Liver (tissue), 3 donors: ENCODE measurements at regions not wholly inside any gene's neighbourhood (a gene's known extent, or its start where the extent isn't known, plus 50 kb on each side); places are given as distances from the start of the nearest gene placed in this dataset.

Source experiments
- EGR1 ChIP-seq, 2 donors: IDR thresholded peaks; 2 replicates each; pipeline ENCODE4 v1.6.1; 2016 to 2018; ENCODE audit warnings: antibody characterized with exemption in 2 of 2, low read depth in 2 of 2
- FOXA2 ChIP-seq: IDR thresholded peaks from 2 replicates; pipeline ENCODE4 v1.6.1; 2016; ENCODE audit warnings: antibody characterized with exemption
- GABPA ChIP-seq, 2 donors: IDR thresholded peaks in 1 of 2; conservative IDR thresholded peaks in 1 of 2; 2 replicates each; pipeline ENCODE4 v1.6.1; 2016; ENCODE audit warnings: antibody characterized with exemption in 2 of 2, mild to moderate bottlenecking in 1 of 2, moderate library complexity in 1 of 2
- JUND ChIP-seq, 2 donors: IDR thresholded peaks; 2 replicates each; pipeline ENCODE4 v1.6.1; 2016; ENCODE audit warnings: antibody characterized with exemption in 2 of 2
- NR2F2 ChIP-seq: IDR thresholded peaks from 2 replicates; pipeline ENCODE4 v1.6.1; 2016; ENCODE audit warnings: antibody characterized with exemption
- RAD21 ChIP-seq, 2 donors: IDR thresholded peaks; 2 replicates each; pipeline ENCODE4 v1.6.1; 2016; ENCODE audit warnings: antibody characterized with exemption in 2 of 2, mild to moderate bottlenecking in 2 of 2
- RXRA ChIP-seq, 2 donors: IDR thresholded peaks; 2 replicates each; pipeline ENCODE4 v1.6.1; 2017 to 2018; ENCODE audit warnings: antibody characterized with exemption in 2 of 2, mild to moderate bottlenecking in 1 of 2
- SP1 ChIP-seq: IDR thresholded peaks from 2 replicates; pipeline ENCODE4 v1.6.1; 2018; ENCODE audit warnings: antibody characterized with exemption, mild to moderate bottlenecking
- TAF1 ChIP-seq: conservative IDR thresholded peaks from 2 replicates; pipeline ENCODE4 v1.6.1; 2016; ENCODE audit warnings: antibody characterized with exemption, mild to moderate bottlenecking
- YY1 ChIP-seq: IDR thresholded peaks from 2 replicates; pipeline ENCODE4 v1.6.1; 2016; ENCODE audit warnings: antibody characterized with exemption, mild to moderate bottlenecking
- TF ChIP-seq, protein P1 (sequence below): IDR thresholded peaks from 2 replicates; pipeline ENCODE4 v1.6.1; 2016; ENCODE audit warnings: antibody characterized with exemption, mild to moderate bottlenecking
- TF ChIP-seq, protein P2 (sequence below): fragments of 150-350 bp; IDR thresholded peaks from 2 replicates; pipeline ENCODE4 v1.5.1; 2017; ENCODE audit warnings: improper control_type of control experiment, low read depth, low read length; ENCODE audit not compliant: missing input control
- TF ChIP-seq, protein P3 (sequence below): IDR thresholded peaks from 2 replicates; pipeline ENCODE4 v1.6.1; 2016; ENCODE audit warnings: antibody characterized with exemption
- TF ChIP-seq, protein P4 (sequence below): IDR thresholded peaks from 2 replicates; pipeline ENCODE4 v1.6.1; 2016; ENCODE audit warnings: antibody characterized with exemption
- donor health status: healthy.
- donor health status: healthy.

DNA sequence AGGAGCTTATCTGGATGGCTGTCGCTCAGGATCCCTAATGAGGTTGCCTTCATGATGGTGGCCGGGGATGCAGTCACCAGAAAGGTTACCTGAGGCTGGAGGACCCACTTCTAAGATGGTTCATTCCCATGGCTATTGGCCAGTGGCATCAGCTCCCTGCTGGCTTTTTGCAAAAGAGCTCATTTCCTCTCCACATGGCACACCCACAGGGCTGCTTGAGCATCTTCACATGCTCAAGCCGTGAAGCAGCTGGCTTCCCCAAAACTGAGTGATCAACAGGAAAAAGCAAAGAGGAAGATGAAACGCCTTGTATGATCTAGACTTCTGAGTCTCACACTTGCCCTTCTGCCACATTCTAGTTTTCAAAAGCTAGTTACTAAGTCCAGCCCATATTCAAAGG, 124.6 kb upstream of the CXADR start:
- TF ChIP-seq NR2F2 (no peak), JUND (IDR thresholded peaks at IDR 0.05) (no peak), EGR1 (IDR thresholded peaks at IDR 0.05; ENCODE audit: low read depth in 2 of 2) (no peak), RAD21 (IDR thresholded peaks at IDR 0.05) (no peak), YY1 (no peak), RXRA (IDR thresholded peaks at IDR 0.05) (no peak), GABPA (IDR thresholded peaks at IDR 0.05 in 1 of 2, conservative IDR thresholded peaks at IDR 0.05 in 1 of 2) (no peak), TAF1 (no peak), FOXA2 (no peak), SP1 (no peak)
- TF ChIP-seq, protein P1, sequence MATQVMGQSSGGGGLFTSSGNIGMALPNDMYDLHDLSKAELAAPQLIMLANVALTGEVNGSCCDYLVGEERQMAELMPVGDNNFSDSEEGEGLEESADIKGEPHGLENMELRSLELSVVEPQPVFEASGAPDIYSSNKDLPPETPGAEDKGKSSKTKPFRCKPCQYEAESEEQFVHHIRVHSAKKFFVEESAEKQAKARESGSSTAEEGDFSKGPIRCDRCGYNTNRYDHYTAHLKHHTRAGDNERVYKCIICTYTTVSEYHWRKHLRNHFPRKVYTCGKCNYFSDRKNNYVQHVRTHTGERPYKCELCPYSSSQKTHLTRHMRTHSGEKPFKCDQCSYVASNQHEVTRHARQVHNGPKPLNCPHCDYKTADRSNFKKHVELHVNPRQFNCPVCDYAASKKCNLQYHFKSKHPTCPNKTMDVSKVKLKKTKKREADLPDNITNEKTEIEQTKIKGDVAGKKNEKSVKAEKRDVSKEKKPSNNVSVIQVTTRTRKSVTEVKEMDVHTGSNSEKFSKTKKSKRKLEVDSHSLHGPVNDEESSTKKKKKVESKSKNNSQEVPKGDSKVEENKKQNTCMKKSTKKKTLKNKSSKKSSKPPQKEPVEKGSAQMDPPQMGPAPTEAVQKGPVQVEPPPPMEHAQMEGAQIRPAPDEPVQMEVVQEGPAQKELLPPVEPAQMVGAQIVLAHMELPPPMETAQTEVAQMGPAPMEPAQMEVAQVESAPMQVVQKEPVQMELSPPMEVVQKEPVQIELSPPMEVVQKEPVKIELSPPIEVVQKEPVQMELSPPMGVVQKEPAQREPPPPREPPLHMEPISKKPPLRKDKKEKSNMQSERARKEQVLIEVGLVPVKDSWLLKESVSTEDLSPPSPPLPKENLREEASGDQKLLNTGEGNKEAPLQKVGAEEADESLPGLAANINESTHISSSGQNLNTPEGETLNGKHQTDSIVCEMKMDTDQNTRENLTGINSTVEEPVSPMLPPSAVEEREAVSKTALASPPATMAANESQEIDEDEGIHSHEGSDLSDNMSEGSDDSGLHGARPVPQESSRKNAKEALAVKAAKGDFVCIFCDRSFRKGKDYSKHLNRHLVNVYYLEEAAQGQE: no peak
- TF ChIP-seq, protein P2, sequence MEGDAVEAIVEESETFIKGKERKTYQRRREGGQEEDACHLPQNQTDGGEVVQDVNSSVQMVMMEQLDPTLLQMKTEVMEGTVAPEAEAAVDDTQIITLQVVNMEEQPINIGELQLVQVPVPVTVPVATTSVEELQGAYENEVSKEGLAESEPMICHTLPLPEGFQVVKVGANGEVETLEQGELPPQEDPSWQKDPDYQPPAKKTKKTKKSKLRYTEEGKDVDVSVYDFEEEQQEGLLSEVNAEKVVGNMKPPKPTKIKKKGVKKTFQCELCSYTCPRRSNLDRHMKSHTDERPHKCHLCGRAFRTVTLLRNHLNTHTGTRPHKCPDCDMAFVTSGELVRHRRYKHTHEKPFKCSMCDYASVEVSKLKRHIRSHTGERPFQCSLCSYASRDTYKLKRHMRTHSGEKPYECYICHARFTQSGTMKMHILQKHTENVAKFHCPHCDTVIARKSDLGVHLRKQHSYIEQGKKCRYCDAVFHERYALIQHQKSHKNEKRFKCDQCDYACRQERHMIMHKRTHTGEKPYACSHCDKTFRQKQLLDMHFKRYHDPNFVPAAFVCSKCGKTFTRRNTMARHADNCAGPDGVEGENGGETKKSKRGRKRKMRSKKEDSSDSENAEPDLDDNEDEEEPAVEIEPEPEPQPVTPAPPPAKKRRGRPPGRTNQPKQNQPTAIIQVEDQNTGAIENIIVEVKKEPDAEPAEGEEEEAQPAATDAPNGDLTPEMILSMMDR: no peak
- TF ChIP-seq, protein P3, sequence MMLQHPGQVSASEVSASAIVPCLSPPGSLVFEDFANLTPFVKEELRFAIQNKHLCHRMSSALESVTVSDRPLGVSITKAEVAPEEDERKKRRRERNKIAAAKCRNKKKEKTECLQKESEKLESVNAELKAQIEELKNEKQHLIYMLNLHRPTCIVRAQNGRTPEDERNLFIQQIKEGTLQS: no peak
- TF ChIP-seq, protein P4, sequence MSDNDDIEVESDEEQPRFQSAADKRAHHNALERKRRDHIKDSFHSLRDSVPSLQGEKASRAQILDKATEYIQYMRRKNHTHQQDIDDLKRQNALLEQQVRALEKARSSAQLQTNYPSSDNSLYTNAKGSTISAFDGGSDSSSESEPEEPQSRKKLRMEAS: no peak
